ENCODE measurements at regions not wholly inside any gene's neighbourhood (a gene's known extent, or its start where the extent isn't known, plus 50 kb on each side); places are given as distances from the start of the nearest gene placed in this dataset.

DNA sequence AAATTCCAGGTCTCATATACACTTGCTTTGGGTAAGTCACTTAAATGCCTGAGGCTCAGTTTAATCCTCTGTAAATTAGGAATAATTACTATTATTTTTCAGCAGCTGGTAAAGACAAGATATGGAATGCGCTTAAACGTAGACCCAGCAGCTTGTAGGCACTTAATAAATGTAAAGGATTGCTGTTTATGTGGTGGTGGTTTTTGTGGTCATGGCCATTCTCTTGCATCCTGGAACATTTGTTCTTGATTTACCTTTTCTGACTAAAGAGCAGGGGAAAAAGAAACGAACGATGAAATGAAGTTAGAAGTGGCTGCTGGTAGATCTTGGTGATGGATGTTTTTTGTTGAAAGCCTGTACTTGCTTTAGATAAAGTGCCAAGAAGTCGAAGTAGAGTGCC lies 195.0 kb upstream of the FOXD3 start:
- ChIA-PET SMC1A (ENCODE audit: uncharacterized antibody, unreplicated experiment) (interaction anchor here (2.3 kb wide), 1 partner anchor 8 kb away, joined by 5 read pairs; no protein-coding TSS in a partner anchor), POLR2A (no interaction called here), CTCF (interaction anchor here (1.4 to 2.8 kb wide), 2 partner anchors 7 to 22 kb away, joined by 4 to 9 read pairs; no protein-coding TSS in a partner anchor), RAD21 (ENCODE audit: unreplicated experiment) (no interaction called here)
- no peaks in the 10 kb centered on the region for H3K9me3 ChIP-seq (replicated peaks; ENCODE audit: control insufficient read depth, insufficient read depth, low read length)
- peaks cover 18% of the 10 kb centered on the region for H3K4me1 ChIP-seq (ENCODE audit: control insufficient read depth, insufficient read depth, low read length)
- TF ChIP-seq EGR1 (IDR thresholded peaks at IDR 0.05; ENCODE audit: borderline replicate concordance in 1 of 2, low read depth in 2 of 2, low read length in 2 of 2): no peak
- TF ChIP-seq, protein P1, sequence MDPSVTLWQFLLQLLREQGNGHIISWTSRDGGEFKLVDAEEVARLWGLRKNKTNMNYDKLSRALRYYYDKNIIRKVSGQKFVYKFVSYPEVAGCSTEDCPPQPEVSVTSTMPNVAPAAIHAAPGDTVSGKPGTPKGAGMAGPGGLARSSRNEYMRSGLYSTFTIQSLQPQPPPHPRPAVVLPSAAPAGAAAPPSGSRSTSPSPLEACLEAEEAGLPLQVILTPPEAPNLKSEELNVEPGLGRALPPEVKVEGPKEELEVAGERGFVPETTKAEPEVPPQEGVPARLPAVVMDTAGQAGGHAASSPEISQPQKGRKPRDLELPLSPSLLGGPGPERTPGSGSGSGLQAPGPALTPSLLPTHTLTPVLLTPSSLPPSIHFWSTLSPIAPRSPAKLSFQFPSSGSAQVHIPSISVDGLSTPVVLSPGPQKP (IDR thresholded peaks at IDR 0.05; ENCODE audit: low read depth, low read length): no peak
- TF ChIP-seq MXI1 (IDR thresholded peaks at IDR 0.05; ENCODE audit: low read depth, low read length): no peak
- TF ChIP-seq SREBF2 (IDR thresholded peaks at IDR 0.05; ENCODE audit: low read length): no peak
- no peak for TF ChIP-seq ZNF207 (IDR thresholded peaks at IDR 0.05; ENCODE audit: borderline replicate concordance)
- no peaks in the 10 kb centered on the region for H4K20me1 ChIP-seq (ENCODE audit: control insufficient read depth, insufficient read depth)
- no peak for DNase-seq (ENCODE audit: low read depth, low spot score)
- no peak overlapping the region for H3K4me3 ChIP-seq
- H3K4me2 ChIP-seq (ENCODE audit: control insufficient read depth, insufficient read depth): no peak overlapping the region
- H3K27me3 ChIP-seq (replicated peaks in 1 of 2; ENCODE audit: control insufficient read depth in 2 of 2, insufficient read depth in 2 of 2, low read length in 1 of 2): no peaks in the 10 kb centered on the region
- no peak for ATAC-seq
- no peak overlapping the region for H3K27ac ChIP-seq (ENCODE audit: control insufficient read depth, insufficient read depth)
- 64% methylated on average over 5 of the region's 5 CpGs for WGBS (ENCODE audit: insufficient coverage, insufficient replicate concordance, low lambda C conversion rate, missing lambda C conversion rate)
- FAIRE-seq: peak; percentile 13
- H3K9ac ChIP-seq (ENCODE audit: control insufficient read depth, insufficient read depth, low read length): no peak overlapping the region
- BruUV-seq (replicated peaks): no TSS peak
- no peak overlapping the region for H2AFZ ChIP-seq (ENCODE audit: control insufficient read depth, low read depth, low read length)
- no peaks in the 10 kb centered on the region for H3K79me2 ChIP-seq (ENCODE audit: control insufficient read depth, insufficient read depth, low read length)
- intact Hi-C loops (cut with micrococcal nuclease; ENCODE audit: unreplicated experiment) (no loop called here), in situ Hi-C loops (cut with MboI) (no loop called here)
- no peaks in the 10 kb centered on the region for H3K36me3 ChIP-seq (ENCODE audit: control insufficient read depth in 2 of 2, insufficient read depth in 2 of 2, low read length in 1 of 2)

DNA sequence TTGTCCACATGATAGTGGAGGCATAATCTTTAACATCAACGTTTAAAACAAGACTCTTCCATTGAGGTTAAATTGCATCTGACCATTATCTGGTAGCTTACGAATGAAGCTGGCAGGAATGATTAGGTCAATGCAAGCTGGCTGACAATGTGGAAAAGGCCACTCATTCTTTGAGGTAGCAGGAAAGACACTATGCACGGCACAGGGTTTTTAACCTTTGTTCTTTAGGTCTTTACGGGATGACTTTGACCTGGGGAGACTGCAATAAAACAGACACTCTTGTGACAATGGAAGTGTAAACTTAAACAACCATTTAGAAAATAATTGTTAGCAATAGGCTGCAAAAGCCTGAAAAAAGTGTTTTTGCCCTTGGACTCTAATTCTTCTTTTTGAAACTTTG lies 193.8 kb upstream of the FOXD3 start:
- ChIA-PET POLR2A (no interaction called here), RAD21 (ENCODE audit: unreplicated experiment) (no interaction called here), SMC1A (ENCODE audit: uncharacterized antibody, unreplicated experiment) (interaction anchor here (0.7 kb wide), 1 partner anchor 21 kb away, joined by 3 read pairs; no protein-coding TSS in a partner anchor), CTCF (interaction anchor here (2.8 kb wide), 1 partner anchor 21 kb away, joined by 9 read pairs; no protein-coding TSS in a partner anchor)
- Histone ChIP-seq H3K9ac (ENCODE audit: control insufficient read depth, insufficient read depth, low read length) (no peak overlapping the region), H4K20me1 (ENCODE audit: control insufficient read depth, insufficient read depth) (no peaks in the 10 kb centered on the region), H3K27me3 (replicated peaks in 1 of 2; ENCODE audit: control insufficient read depth in 2 of 2, insufficient read depth in 2 of 2, low read length in 1 of 2) (peaks cover 0 to 6% of the 10 kb centered on the region in 2 experiments; a peak in 1 of 4 replicates), H2AFZ (ENCODE audit: control insufficient read depth, low read depth, low read length) (no peak overlapping the region), H3K9me3 (replicated peaks; ENCODE audit: control insufficient read depth, insufficient read depth, low read length) (no peaks in the 10 kb centered on the region), H3K79me2 (ENCODE audit: control insufficient read depth, insufficient read depth, low read length) (no peaks in the 10 kb centered on the region), H3K4me1 (ENCODE audit: control insufficient read depth, insufficient read depth, low read length) (peaks cover 17% of the 10 kb centered on the region), H3K27ac (ENCODE audit: control insufficient read depth, insufficient read depth) (no peak overlapping the region), H3K36me3 (ENCODE audit: control insufficient read depth in 2 of 2, insufficient read depth in 2 of 2, low read length in 1 of 2) (no peaks in the 10 kb centered on the region), H3K4me2 (ENCODE audit: control insufficient read depth, insufficient read depth) (no peak overlapping the region), H3K4me3 (no peak overlapping the region)
- intact Hi-C loops (cut with micrococcal nuclease; ENCODE audit: unreplicated experiment) (no loop called here), in situ Hi-C loops (cut with MboI) (no loop called here)
- DNase-seq (ENCODE audit: low read depth, low spot score) (no peak), FAIRE-seq (no peak), ATAC-seq (no peak)
- no TSS peak for BruUV-seq (replicated peaks)
- WGBS (ENCODE audit: insufficient coverage, insufficient replicate concordance, low lambda C conversion rate, missing lambda C conversion rate): 83% methylated on average over 4 of the region's 4 CpGs
- TF ChIP-seq NRF1 (conservative IDR thresholded peaks at IDR 0.05; ENCODE audit: low read depth, low read length): no peak
- TF ChIP-seq, protein P2, sequence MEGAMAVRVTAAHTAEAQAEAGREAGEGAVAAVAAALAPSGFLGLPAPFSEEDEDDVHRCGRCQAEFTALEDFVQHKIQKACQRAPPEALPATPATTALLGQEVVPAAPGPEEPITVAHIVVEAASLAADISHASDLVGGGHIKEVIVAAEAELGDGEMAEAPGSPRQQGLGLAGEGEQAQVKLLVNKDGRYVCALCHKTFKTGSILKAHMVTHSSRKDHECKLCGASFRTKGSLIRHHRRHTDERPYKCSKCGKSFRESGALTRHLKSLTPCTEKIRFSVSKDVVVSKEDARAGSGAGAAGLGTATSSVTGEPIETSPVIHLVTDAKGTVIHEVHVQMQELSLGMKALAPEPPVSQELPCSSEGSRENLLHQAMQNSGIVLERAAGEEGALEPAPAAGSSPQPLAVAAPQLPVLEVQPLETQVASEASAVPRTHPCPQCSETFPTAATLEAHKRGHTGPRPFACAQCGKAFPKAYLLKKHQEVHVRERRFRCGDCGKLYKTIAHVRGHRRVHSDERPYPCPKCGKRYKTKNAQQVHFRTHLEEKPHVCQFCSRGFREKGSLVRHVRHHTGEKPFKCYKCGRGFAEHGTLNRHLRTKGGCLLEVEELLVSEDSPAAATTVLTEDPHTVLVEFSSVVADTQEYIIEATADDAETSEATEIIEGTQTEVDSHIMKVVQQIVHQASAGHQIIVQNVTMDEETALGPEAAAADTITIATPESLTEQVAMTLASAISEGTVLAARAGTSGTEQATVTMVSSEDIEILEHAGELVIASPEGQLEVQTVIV (IDR thresholded peaks at IDR 0.05; ENCODE audit: borderline replicate concordance, partially characterized antibody): no peak
- TF ChIP-seq, protein P3, sequence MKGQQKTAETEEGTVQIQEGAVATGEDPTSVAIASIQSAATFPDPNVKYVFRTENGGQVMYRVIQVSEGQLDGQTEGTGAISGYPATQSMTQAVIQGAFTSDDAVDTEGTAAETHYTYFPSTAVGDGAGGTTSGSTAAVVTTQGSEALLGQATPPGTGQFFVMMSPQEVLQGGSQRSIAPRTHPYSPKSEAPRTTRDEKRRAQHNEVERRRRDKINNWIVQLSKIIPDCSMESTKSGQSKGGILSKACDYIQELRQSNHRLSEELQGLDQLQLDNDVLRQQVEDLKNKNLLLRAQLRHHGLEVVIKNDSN (IDR thresholded peaks at IDR 0.05; ENCODE audit: borderline replicate concordance, extremely low read length, insufficient read depth, low read depth, low read length): no peak
